HG02943 (cell line): ENCODE measurements at regions not wholly inside any gene's neighbourhood (a gene's known extent, or its start where the extent isn't known, plus 50 kb on each side); places are given as distances from the start of the nearest gene placed in this dataset.

Experiments
- ATAC-seq: cut with Tn5 transposase; IDR thresholded peaks from one replicate; pipeline ENCODE4 v1.9.1; 2021; ENCODE audit warnings: mild to moderate bottlenecking, low read depth, moderate library complexity; ENCODE audit not compliant: unreplicated experiment

DNA sequence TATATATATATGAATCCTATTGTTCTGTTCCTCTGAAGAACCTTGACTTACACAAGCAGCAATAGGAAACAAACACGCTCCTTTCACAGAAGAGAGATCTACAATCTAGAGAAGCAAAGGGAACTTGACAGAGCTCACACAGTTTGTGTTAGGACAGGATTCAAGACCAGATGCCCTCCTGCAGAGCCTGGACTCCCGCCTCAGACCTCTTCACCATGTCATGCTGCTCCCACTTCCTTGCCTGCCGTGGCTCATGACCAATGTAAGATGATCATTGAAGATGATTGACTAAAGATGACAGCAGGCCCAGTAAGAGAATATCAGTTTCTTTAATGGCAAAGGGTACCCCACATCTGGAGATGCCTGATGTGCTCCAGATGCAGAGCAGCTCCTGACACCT, 111.2 kb upstream of the AGAP1 start:
- no peak for ATAC-seq

DNA sequence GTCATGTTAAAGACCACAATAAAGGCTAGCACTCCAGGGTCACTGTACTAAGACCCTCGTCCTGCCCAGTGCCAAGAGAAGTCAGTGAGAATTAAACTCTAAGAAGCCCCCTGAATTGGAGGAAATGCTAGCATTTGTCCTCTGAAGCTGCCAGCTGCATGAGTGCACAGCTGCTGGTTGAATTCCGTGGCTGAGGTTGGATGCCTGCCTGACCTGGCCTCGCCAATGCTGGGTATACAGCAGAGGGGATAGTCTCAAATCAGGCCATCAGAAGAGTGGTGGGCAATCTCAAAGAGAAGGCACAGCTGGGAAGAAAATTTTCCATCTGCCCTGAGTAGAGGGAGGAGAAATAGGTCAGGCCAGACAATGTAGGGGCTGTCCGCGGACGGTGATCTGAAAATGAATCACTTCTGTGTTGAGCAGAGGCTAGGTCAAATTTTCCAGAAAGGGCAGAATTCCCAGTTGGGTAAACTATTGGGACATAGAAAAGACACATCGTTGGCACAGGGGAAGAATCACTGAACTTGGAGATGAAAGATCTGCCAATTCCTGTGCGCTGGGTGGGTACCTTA, 110.5 kb upstream of the AGAP1 start:
- no peak for ATAC-seq

DNA sequence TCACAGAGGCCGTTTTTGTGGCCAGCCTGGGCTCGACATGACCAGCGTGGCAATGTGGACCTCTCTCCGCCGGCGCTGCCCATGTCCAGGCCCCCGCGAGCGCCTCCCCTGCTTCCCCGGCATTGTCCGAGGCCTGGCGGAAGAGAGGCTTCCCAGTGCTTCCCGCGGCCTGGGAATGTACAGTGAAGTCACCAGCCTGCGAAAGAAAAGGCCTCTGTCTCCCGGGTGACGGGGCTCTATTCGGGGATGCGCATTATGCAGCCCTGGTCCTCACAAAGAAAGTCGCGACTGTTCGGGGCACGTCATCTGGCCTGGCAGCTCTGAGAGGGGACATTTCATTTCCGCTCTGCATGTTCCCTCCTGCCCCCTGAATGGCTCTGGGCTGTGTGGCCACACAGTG, 109.2 kb upstream of the AGAP1 start:
- no peak for ATAC-seq

DNA sequence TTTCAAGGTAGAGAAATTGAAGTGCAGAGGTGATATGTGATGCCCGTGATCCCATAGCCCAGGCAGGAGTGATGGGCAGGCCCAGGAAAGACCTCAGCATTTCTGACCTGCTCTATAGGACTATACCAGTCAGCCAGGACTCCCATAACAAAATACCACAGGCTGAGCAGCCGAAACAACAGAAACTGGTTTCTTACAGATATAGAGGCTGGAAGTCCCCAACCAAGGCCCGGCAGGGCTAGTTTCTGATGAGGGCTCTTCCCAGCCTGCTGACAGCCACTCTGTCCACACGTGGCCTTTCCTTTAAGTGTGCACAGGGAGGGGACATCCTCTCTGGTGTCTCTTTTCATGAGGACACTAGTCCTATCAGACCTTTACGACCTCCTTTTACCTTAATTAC, 104.2 kb upstream of the AGAP1 start:
- no peak for ATAC-seq

DNA sequence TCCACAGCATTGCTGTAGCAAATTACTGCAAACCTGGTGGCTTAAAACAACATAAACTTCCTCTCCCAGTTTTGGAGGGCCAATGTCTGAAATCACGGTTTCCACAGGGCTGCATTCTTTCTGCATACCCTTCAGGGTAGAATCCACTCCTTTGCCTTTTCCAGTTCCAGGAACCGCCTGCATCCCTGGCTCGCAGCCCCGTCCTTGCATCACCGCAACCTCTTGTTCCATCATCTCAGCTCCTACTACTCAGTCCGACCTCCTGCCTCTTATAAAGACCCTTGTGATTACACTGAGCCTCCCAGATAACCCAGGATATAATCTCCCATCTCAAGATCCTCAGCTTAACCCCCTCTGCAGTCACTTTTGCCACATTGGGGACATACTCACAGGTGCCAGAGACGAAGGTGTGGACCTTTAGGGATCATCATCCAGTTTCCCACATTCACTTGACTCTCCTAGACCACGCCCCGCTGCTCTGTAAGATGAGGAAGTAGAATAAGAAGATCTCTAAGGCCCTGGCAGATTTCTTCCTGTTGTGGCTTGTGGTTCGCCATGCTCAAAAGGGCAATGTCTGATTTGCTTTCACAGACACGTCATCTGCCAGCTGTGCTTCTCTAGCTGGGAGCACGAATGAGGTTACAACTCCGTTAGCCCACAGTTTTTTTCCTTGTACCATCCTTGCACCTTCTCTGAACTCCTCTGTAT, 103.6 kb upstream of the AGAP1 start:
- ATAC-seq = peak; percentile 83

DNA sequence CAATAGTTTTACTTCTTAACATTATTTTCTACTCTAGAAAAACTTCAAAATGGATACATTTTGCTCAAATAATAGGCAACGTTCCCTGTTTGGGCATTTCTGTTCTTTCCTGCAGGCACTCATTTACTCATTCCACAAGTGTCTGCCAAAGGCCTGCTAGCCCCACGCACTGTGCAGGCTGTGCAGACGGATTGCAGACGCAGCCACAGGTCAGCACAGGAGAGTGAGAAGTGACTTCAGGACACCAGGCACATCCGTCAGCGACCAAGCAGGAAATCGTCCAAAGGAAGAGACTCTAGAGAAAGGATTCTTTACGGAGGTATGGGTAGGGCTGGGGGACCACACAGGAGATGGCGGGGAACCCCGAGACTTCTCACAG, 103.0 kb upstream of the AGAP1 start:
- no peak for ATAC-seq

DNA sequence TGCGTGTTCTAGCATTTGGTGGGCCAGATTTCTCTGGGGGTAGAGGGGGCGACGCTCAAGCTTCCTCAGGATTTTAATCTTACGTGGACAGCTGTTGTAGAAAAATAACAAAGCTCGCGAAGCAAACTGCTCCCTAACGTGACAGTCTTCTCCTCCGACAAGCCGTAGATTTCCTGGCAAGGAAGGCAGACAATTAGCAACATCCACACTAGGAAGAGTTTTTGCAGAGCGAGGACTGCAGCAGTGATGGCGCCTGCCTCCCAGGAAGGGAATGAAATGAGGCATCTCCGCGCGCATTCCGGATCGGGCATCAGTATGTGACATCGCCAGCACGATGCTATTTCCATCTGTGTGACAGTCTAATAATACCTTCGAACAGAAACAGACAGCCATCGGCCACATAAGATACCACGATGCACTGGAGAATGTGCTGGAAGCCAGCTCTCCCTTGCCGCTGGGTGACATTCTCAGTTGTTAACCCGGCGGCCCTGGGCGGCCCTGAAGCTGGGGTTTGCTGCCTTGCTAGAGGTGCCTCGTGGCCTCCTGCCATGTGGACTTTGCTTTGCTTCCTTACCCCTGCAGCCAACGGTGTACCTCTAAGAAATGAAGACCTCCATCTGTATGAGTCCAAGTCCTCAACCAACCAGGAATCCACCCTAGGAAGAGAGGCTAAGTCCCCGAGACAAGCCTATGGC, 101.8 kb upstream of the AGAP1 start:
- no peak for ATAC-seq

DNA sequence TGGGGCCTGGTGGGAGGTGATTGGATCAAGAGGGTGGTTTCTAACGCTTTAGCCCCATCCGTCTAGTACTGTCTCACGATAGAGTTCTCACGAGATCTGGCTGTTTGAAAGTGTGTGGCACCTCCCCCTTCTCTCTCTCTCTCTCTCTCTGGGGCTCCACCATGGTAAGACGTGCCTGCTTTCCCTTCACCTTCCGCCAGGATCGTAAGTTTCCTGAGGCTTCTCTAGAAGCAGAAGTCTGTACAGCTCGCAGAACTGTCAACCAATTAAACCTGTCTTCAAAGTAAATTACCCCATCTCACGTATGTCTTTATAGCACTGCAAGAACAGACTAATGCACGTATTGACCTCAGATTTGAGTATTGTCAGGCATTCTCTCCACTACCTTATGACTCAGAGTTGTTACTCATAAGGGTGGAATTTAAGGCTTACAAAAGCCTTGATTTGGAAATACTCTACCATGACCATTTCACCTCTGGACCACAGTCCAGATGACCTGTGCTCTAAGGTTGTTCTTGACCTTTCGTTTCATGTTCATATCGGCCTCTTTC, 99.5 kb upstream of the AGAP1 start:
- no peak for ATAC-seq

DNA sequence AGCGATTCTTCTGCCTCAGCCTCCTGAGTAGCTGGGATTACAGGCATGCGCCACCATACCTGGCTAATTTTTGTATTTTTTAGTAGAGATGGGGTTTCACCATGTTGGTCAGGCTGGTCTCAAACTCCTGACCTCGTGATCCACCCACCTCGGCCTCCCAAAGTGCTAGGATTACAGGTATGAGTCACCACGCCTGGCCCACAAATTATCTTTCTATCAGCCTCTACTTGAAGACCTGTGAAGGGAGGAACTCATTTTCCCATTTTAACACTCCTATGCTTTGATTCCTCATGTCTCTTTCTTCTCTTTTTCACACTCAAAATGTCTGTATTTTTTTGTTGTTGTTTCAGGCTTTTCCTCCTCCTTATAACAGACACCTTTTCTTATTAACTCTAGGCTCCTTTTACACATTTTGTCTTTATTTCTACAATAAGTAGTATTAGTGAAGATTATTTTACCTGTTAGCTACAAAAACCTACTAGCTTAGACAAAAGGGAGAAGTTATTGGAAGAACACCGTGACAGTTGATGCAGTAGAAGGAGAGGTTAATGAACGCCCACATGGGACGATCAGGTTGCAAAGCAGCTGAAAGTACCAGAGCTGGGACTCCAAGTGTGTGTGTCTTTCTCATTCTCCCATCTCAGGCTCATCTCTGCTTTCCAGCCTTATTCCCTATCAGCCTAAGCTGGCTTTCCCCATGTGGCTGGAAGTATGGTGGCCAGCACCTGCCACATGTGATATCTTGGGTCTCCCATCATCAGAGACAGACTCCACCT, 97.6 kb upstream of the AGAP1 start:
- ATAC-seq = no peak

DNA sequence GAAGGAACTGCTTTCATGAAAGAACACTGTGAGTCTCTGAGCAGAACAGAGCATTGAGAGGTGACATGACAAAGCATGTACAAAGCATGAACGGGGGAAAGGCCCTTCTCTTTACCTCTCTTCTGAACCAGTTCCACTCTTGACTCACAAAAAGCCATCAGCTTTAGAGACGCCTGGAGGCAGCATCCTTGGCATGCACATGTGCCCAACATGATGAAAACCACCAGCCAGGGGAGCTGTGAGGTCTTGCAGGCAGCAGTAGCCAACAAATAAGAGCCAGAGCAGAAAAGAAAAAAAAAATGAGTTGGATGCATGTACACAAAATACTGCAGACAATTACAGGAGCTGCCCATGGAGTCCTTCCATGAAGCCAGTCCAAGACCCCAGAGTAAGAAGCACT, 95.5 kb upstream of the AGAP1 start:
- no peak for ATAC-seq

DNA sequence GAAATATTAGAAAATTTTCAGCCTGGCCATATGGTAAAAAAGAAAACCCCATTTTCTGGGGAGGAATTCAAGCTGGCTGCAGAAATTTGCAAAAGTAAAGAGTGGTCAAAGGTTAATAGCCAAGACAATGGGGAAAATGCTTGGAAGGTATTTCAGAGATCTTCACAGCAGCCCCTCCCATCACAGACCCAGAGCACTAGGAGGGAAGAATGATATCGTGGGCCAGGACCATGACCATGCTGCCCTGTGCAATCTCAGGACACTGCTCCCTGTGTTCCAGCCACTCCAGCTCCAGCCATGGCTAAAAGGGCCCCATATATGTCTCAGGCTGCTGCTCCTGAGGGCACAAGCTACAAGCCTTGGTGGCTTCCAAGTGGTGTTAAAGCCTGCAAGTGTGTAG, 93.9 kb upstream of the AGAP1 start:
- no peak for ATAC-seq

DNA sequence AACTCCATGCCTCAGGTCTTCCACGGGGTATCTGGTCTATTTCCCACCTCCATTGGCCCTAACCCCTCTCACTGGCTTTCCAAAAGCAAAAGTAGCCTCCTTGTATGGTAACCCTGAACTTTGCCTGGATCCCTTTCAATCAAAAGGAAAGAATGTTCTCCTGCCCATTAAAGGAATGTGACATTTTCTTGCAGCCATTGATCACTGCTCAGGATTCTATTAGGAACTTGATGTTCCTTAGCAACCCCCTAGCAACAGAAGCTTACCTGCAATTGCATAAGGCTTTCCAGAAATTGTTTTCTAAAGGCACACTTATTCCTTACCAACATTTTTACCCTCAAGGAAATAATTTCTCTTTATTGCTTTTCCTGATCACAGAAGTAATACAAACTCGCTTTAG, 91.4 kb upstream of the AGAP1 start:
- no peak for ATAC-seq

DNA sequence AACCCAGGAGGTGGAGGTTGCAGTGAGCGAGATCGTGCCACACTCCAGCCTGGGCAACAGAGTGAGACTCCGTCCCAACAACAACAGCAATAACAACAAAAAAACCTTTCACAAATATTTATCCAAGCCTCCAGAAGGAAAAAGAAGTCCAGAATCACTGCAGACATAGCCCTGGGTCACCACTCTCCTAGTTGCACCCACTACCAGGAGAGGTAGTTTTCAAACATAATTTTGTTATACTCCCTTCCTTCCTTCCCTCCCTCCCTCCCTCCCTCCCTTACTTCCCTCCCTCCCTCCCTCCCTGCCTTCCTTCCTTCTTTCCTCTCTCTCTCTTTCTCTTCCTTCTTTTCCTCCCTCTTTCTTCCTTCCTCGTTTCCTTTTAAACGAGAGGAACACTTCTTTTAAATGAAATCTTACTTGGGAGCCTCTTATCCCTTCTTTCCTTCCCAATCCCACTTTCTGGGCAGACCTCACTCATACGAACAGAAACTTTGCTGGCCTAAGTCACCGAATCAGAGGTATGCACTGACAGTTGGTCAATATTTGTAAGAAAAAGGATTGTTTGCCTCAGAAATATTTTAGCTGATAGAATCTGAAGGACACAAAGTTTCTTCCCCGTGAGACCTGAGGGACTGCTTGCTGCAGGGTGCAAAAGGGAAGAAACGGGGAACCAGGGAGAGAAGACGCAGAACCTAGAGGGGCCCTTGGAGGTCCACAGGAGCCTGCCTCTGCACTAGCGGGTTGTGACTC, 88.1 kb upstream of the AGAP1 start:
- no peak for ATAC-seq

DNA sequence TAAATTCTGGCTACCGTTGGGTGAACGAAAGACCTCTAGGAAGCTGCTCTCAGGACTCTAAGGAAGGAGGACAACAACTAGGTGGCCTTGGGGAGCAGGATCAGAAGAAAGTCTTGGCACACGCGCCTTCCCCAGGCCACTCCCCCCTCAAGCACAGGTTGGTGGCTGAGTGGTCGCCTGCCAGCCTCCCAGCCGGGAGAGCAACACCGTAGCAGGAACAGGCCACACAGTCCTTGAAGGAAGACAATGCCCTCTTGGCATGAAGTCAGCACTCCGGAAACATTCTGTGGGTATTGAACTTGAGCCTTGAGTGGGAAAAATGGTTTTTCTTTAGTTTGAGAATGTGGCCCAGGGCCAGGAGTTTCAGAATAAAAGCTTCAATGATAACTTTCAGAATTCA, 87.4 kb upstream of the AGAP1 start:
- no peak for ATAC-seq

DNA sequence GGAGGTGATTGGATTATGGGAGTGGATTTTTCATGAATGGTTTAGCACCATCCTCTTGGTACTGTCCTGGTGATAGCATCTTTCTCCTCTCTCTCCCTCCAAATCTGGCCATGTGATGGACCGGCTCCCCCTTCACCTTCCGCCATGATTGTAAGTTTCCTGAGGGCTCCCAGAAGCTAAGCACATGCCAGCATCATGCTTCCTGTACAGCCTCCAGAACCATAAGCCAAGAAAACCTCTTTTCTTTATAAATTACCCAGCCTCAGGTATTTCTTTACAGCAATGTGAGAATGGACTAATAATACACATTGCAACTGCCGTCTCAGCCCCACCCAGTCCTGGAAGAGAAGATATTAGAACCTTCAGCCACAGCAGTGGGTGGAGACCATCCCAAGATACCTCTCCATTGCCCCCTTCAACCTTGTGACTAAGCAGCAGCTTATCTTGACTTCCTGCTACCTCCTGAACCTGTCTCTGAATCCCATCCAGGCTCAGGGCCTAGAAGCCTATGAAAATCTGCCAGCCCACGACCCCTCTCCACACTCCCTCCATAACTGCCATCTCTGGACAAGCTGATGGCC, 81.8 kb upstream of the AGAP1 start:
- ATAC-seq = no peak

DNA sequence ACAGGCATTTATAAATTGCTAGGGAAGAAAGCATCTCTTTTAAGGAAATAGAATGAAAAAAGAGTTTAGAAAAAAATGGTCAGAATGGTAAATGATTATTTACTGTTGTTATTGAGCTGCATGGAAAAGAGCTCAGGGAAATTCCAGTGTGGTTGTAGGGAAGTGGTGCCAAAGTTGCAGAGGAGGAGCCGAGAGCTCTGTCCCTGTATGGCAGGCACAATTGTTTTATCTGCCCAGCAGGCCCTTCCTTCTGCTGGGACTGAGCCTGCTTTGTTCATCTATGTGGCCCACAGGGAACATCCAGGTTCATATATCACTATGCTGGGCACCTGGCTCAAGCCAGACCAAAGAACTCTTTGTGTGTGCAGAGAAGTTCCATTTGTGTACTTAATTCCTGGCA, 80.8 kb upstream of the AGAP1 start:
- ATAC-seq = no peak

DNA sequence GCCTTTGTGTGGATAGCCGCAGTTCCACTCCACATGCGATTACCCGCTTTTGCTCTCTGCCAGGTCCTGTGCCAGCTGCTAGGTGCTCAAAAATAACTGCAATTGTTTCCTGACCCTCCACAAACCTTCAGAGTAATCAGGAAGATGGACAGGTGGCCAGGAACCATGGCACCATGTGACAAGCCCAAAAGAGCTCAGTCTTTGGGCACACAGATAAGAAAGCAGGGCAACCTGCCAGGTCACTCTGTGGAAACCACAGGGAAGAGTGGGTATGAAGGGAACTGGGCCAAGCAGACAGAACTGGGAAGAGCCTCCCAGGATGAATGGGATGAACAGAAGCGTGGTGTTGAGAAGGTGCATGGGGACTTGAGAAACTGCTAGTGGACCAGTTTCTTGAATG, 79.4 kb upstream of the AGAP1 start:
- ATAC-seq = no peak

DNA sequence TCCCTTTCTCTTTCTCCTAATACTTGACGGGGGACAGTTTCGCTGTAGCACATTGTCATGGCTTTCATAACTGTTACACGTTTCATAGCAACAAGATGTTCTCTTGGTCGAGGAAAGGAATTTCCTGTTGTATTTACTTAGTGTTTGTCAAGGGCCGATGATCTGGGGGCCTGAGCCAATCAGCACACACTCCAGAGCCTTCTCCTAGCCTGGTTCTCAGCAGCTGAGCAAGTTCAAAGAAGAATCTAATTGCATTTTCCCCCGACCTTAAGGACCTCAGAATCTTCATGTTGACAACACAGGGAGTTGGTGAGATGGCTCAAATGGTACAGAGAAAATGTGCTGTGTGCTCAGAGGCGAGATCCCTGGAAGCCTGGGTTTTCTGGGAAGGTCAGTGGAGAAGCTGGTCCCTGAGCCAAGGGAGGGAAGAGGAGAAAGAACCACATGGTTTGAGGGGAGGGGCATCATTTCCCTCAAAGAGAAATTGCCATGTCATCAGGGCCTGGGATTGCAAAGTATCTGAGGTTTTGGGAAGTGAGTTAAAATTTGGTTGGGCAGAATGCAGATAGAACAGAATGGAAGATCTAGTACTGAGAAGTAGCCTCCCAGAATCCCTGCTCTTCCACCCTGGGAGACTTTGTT, 76.9 kb upstream of the AGAP1 start:
- no peak for ATAC-seq

DNA sequence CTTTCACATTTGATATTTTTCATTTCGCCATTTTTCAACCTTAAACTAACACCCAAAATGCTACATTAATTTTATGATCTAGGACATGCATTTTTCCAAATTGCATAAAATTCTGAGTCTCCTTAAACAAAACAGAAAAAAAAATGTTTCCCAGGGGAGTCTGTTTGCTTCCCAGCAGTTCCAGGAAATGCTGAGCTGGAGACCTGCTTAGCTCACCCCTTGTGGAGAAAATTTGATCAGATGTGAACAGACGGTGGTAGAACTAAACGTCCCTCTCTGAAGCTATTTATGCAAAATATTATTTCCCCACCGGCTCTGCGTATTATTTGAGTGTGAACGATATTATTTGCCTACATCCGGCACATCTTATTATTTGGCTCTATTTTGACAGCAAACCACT, 74.9 kb upstream of the AGAP1 start:
- ATAC-seq = no peak

DNA sequence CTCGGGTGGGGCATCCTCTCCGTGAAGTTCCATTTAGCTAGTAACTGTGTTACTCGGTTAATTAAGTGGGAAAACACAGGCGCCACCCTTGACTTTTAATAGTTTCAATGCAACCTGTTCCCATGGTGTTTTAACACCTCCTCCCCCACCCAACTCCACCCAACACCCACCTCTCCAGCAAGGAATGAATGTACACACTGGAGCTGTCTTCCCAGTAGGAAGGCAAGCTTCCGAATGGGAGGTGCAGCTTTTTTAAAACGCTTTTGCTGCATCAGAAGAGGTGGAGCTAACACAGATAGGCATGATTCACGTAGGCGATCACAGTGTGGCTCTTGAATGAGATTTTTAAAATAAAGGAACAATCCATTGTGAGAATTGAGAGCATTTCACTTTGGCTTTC, 73.8 kb upstream of the AGAP1 start:
- ATAC-seq = no peak
